ENCODE measurements at regions not wholly inside any gene's neighbourhood (a gene's known extent, or its start where the extent isn't known, plus 50 kb on each side); places are given as distances from the start of the nearest gene placed in this dataset.

DNA sequence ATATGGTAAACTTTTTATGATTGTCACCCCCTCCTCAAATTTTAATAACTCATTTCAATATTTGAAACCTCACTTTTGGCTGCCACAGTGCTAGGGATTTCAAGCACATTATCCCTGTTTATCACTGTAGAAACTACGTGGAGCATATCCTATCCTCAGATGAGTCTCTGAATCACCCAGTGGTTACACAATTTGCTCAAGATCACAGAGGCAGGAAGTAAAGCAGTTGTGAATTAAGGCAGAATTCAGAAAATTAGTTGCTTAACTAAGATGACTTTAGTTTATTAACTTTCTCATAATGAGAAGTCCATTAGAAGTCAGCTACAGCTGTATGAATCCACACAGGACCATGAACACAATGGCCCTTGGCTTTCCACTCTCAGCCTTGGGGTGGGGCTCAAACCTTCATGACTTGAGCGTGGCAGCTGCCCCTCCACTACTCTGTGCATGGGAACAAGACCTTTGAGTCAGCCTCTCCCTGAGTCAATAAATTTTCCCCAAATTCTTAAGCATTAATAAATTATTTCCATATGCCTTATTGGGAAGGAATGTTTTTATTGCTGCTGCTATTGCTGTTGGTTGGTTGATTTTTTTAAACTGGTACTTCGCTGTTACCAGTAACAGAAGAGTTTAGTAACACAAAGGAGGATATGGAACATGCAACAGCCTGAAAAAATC lies 369.0 kb downstream of the CBLN2 start:
- no peak for DNase-seq (ENCODE audit: low spot score)
- no peak overlapping the region for H3K27ac ChIP-seq
- ChIA-PET CTCF (no interaction called here), POLR2A (ENCODE audit: low non-redundant PET) (no interaction called here)
- TF ChIP-seq CTCF (conservative IDR thresholded peaks at IDR 0.05; ENCODE audit: low read depth), result no peak

GRCh38 chr18:72171596-72171995 lies 372.5 kb downstream of the CBLN2 start:
- no peak for DNase-seq (ENCODE audit: low spot score)
- H3K27ac ChIP-seq, result no peak overlapping the region
- POLR2A ChIA-PET (ENCODE audit: low non-redundant PET), result no interaction called here
- CTCF ChIA-PET, result no interaction called here
- no peak for TF ChIP-seq CTCF (conservative IDR thresholded peaks at IDR 0.05; ENCODE audit: low read depth)

GRCh38 chr18:72161691-72162090 lies 382.5 kb downstream of the CBLN2 start:
- TF ChIP-seq CTCF (conservative IDR thresholded peaks at IDR 0.05; ENCODE audit: low read depth), result no peak
- DNase-seq (ENCODE audit: low spot score), result no peak
- ChIA-PET POLR2A (ENCODE audit: low non-redundant PET) (no interaction called here), CTCF (no interaction called here)
- no peak overlapping the region for H3K27ac ChIP-seq

DNA sequence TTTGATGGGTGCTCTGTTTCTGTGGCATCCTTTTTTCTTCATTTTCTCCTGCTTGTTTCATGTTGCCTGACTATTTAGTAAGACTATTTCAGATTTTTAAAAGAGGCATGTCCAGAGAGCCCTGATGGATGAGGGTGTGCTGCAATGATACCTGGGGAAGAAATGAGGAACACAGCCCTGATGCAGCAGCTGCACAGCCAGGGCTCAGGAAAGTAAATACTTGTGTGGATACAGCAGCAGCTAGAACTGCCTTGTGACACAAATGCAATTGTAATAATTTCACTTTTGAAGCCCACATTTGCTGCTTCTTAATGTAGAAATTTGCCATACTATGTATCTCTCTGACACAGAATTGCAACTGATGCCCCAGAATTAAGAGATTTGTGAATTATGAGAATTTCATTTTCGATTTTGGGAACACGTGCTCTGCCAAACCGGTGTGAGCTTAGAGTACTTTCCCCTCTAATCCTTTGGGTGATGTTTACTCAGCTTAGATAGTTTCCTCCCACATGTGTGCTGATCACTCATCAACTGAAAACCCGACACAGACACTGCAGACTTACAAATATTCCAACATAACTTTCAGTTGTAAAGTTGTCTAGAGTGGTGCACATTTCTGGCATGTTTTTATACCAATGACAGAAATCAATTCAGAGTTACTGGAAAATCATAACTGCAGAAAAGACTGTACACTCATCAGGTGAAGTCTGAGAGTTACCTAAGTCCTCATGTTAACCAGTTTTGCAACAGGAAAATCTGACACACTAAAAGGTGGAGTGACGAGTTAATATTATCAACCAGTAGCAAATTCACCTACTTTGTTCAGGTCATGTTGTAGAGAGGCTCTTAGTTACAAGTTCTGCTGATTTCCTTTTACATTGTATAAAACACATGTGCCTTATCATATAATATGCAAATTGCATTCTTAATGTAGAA lies 383.4 kb downstream of the CBLN2 start:
- POLR2A ChIA-PET (ENCODE audit: low non-redundant PET), result no interaction called here
- no peak for TF ChIP-seq CTCF (conservative IDR thresholded peaks at IDR 0.05; ENCODE audit: low read depth)
- H3K27ac ChIP-seq, result no peak overlapping the region
- CTCF ChIA-PET, result no interaction called here
- DNase-seq (ENCODE audit: low spot score), result no peak

DNA sequence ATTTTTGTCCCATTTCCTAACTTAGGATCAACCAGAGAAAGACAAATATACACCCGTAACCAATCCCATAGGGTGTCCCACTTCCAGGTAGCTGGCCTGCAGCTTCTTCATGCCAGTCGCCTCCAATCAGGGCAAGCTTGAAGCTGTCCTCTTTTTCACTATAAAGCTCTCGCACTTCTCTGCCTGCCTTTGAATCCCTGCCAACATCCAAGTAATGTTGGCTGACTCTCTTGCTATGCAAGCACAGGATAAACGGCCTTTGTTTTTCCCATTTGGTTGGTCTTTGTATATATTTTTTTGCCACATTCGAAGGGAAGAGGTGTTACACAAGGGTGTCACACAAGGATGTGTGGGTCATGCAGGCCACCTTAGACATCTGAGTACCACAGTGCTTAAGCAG lies 388.8 kb downstream of the CBLN2 start:
- TF ChIP-seq CTCF (conservative IDR thresholded peaks at IDR 0.05; ENCODE audit: low read depth), result no peak
- ChIA-PET POLR2A (ENCODE audit: low non-redundant PET) (no interaction called here), CTCF (no interaction called here)
- no peak overlapping the region for H3K27ac ChIP-seq
- DNase-seq (ENCODE audit: low spot score), result no peak

- no peak overlapping the region for H3K27ac ChIP-seq
- DNase-seq (ENCODE audit: low spot score), result no peak
- ChIA-PET POLR2A (ENCODE audit: low non-redundant PET) (no interaction called here), CTCF (no interaction called here)
- TF ChIP-seq CTCF (conservative IDR thresholded peaks at IDR 0.05; ENCODE audit: low read depth), result no peak
Measured at GRCh38 chr18:72154926-72155325, 389.2 kb downstream of the CBLN2 start.
